ENCODE measurements at regions not wholly inside any gene's neighbourhood (a gene's known extent, or its start where the extent isn't known, plus 50 kb on each side); places are given as distances from the start of the nearest gene placed in this dataset.
"Not testable (repeated sequence)": the region's sequence is repeated elsewhere in the genome, so short reads cannot be mapped to it uniquely, and the experiment has no call there.

DNA sequence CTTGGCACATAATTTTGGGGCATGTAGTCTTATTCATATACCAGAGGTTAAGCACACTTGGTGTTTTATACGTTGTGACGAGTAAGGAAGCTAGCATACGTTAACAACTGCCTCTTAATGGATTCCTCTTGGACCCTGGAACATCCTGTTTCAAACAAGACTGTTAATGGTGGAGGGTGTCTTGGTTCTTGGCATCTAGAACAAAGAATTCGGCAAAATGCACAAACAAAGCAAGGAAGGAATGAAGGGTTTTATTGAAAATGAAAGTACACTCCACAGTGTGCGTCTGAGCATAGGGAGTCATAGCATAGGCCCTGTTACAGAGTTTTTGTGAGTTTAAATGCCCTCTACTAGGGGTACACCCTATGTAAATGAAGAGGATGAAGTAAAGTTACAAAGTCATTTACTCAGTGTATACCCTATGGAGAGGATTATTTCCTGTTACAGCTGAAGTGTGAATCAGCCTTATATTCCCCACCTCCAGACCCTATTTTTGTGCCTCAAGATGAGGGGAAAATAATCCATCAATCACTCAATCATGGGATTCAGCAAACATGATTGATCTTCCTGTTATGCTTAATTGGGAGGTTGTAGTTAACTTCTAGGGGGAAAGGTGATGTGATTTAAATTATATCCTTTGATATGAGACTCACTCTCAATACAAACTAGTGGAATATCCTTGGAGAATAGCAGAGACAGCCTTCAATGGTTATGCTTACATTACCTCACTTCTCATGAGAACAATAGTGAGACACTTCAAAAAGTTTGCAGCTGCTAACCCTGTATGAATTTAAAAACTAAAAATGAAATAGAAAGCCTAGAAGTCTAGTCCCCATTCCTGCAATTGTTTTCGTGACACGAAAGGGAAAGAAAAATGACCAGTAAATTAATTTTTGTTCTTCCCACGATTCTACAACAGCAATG lies 84.9 kb upstream of the MYO10 start:
- no peak for TF ChIP-seq POLR2A (IDR thresholded peaks at IDR 0.05; ENCODE audit: low read length)
- DNase-seq: no peak

DNA sequence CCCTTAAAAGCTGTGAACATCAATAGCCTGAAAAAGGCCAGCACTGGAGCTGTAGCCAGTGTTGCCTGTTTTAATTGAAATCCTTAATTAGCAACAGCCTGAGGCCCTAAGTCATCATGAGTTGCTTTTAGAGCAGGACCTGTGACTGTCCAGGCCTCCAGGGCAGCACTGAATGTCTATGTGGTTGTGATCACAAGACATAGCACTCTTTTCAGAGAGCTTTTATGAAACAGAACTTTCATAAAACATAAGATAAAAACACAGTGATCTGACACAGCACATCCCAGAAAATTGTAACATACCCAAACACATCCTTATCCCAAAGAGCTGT lies 85.5 kb upstream of the MYO10 start:
- TF ChIP-seq POLR2A (IDR thresholded peaks at IDR 0.05; ENCODE audit: low read length): no peak
- TF ChIP-seq GATA1 (IDR thresholded peaks at IDR 0.05; ENCODE audit: low read depth, low read length): no peak
- DNase-seq: no peak

DNA sequence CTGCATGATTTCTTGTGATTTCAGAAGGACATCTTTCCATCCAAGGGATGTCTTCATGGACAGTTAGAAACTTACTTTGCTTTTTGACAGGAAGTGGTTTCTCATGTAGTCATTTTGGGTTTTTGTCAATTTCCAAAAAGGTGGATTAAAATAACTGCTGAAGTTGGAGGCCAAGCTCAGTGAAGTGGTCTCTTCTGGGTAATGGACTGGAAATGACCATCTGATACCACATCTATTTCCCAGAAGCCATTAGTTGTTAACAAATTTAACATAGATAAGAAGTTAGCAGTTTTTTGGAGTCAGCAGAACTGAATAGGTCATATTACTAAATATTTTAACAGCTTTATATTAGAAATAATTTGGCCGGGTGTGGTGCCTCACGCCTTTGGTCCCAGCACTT lies 86.2 kb upstream of the MYO10 start:
- no peak for TF ChIP-seq POLR2A (IDR thresholded peaks at IDR 0.05; ENCODE audit: low read length)
- no peak for TF ChIP-seq GATA1 (IDR thresholded peaks at IDR 0.05; ENCODE audit: low read depth, low read length)
- DNase-seq: no peak

DNA sequence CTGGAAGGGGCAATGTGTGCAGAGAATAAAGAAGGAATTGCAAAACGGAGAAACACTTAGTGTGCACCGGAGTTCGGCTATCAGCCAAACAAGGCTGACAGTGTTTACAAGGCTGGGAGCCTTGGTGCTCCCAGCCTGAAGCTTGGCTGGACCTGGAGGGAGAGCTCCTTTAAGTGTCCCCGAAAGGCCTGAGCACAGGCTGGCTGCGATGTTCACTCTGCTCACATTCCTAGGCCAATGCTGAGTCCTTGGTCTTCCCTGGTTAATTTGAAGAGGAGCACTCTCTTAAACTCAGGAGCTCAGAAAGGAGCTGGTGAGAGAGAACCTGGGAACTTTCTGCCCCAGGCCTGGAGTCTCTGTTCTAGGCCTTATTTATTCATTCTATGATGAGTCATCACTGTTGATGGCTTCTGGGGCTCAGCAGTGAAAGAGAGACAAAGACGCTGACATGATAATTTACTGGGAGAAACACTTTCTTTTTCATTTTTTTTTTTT lies 88.6 kb upstream of the MYO10 start:
- TF ChIP-seq GATA1 (IDR thresholded peaks at IDR 0.05; ENCODE audit: low read depth, low read length) (no peak), POLR2A (IDR thresholded peaks at IDR 0.05; ENCODE audit: low read length) (no peak)
- no peak for DNase-seq

DNA sequence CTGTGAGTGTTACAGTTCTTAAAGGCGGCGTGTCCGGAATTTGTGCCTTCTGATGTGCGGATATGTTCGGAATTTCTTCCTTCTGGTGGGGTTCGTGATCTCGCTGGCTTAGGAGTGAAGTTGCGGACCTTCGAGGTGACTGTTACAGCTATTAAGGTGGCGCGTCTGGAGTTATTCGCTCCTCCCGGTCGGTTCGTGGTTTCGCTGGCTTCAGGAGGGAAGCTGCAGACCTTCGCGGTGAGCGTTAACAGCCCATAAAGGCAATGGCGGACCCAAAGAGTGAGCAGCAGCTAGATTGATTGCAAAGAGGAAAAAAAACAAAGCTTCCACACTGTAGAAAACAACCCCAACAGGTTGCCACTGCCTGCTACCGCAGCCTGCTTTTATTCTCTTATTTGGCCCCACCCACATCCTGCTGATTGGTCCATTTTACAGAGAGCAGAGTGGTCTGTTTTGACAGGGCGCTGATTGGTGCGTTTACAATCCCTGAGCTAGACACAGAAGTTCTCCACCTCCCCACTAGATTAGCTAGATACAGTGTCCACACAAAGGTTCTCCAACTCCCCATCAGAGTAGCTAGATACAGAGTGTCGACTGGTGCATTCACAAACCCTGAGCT lies 95.7 kb upstream of the MYO10 start:
- not testable (repeated sequence) for DNase-seq

DNA sequence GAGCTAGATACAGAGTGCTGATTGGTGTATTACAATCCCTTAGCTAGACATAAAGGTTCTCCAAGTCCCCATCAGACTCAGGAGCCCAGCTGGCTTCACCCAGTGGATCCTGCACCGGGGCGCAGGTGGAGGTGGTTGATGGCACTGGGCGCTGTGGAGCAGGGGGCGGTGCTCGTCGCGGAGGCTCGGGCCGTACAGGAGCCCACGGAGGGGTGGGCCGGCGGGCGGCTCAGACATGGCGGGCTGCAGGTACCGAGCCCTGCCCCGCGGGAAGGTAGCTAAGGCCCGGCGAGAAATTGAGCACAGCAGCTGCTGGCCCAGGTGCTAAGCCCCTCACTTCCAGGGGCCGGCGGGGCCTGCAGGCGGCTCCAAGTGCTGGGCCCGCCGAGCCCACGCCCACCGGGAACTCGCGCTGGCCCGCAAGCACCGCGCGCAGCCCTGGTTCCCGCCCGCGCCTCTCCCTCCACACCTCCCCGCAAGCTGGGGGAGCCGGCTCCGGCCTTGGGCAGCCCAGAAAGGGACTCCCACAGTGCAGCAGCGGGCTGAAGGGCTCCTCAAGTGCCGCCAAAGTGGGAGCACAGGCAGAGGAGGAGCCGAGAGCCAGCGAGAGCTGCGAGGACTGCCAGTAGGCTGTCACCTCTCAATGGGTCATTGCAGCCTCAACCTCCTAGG lies 96.4 kb upstream of the MYO10 start:
- DNase-seq: not testable (repeated sequence)

DNA sequence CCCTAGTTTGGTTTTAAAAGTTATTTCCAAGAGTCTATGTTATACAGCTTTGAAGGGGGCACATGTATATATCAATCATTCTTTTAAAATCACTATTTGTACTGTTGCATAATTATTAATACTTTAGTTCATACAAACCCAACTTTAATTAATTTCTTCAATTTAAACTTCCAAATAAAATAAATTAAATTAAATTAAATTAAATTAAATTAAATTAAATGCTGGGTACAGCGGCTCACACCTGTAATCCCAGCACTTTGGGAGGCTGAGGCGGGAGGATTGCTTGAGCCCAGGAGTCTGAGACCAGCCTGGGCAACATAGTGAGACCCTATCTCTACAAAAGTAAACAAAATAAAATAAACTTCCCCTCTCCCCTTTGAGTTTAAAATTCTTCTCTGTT lies 98.9 kb upstream of the MYO10 start:
- not testable (repeated sequence) for DNase-seq

DNA sequence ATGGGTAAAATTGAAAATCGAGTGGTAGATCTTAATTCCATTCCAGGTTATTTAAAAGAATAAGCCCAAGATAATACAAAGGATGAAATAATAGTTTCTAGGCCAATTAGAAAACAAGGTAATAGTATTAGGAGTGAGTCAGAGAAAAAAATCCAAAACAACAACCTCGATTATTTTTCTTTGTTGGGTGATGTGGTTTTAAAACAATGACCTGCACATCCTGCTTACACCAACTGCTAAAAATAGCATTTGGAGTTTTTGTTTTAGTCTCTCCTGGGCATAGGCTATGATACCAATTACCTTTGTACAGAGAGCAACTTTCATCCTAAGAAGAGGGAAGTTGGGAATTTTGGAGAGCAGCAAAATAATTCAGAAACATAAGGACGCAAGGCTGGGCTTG lies 101.7 kb upstream of the MYO10 start:
- DNase-seq: no peak
- TF ChIP-seq GATA1 (IDR thresholded peaks at IDR 0.05; ENCODE audit: low read depth, low read length) (no peak), POLR2A (IDR thresholded peaks at IDR 0.05; ENCODE audit: low read length) (no peak)

DNA sequence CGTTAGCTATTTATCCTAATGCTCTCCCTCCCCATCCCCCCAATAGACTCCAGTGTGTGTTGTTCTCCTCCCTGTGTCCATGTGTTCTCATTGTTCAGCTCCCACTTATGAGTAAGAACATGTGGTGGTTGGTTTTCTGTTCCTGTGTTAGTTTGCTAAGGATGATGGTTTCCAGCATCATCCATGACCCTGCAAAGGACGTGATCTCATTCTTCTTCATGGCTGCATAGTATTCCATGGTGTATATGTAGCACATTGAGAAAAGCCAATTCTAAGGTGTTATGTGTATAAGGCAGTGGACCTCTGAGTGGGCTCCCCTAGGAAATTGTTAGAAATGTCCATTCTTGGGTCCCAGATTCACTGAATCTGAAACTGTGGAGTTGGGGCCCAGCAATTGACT lies 103.1 kb upstream of the MYO10 start:
- TF ChIP-seq POLR2A (IDR thresholded peaks at IDR 0.05; ENCODE audit: low read length) (no peak), GATA1 (IDR thresholded peaks at IDR 0.05; ENCODE audit: low read depth, low read length) (no peak)
- DNase-seq: no peak

DNA sequence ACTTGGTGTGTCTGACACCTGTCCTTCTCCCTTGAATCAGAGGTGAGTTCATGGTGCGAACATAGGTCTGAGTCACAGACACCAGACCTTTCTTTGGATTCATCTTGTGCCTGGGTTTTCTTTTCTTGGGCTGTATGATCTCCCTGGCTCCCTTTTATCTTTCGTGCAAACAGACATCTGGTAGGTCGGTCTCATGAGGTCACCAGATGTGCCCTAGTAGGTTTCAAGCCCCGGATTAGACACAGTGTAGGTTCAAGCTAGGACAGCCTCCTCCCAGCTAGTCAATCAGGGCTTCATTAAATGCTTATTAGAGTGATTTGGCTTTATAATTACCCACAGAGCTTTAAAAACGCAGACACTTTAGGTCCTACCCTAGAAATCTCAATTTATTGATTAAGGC lies 106.0 kb upstream of the MYO10 start:
- TF ChIP-seq POLR2A (IDR thresholded peaks at IDR 0.05; ENCODE audit: low read length) (no peak), GATA1 (IDR thresholded peaks at IDR 0.05; ENCODE audit: low read depth, low read length) (no peak)
- DNase-seq: no peak

DNA sequence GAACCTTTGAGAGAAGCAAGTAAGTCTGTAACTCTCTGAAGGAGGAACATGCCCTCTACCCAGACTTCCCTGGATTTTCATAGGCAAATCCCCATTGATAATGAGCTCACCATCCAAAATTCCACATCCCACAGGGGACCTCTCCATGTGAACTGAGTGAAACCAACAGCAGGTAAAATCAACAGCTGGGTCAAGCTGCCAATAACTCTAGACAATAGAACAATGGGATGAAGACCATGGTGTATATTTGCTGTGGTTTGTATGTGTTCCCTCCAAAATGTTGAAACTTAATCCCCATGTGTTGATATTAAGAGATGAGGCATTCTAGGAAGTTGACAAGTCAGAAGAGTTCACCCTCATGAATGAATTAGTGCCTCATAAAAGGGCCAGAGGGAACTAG lies 110.2 kb upstream of the MYO10 start:
- no peak for TF ChIP-seq GATA1 (IDR thresholded peaks at IDR 0.05; ENCODE audit: low read depth, low read length)
- TF ChIP-seq POLR2A (IDR thresholded peaks at IDR 0.05; ENCODE audit: low read length): no peak

DNA sequence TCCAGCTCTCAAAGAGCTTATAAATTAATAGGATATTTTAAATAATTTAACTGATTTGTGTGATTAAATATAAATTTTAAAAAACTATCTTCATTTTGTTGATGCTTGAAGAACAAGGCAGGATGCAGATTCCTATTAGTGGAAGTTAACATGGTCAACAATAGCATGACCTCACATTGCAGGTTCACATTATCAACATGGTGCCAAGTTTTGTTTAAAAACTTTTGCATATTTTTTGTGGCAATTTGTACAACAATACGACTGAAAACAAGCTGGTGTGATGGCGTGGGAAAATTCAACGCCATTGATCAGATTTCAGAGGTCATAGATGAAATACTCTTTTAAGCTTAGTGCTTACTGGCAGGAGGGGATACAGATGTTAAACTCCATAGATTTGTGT lies 114.1 kb upstream of the MYO10 start:
- DNase-seq: no peak
- TF ChIP-seq GATA1 (IDR thresholded peaks at IDR 0.05; ENCODE audit: low read depth, low read length) (no peak), POLR2A (IDR thresholded peaks at IDR 0.05; ENCODE audit: low read length) (no peak)

More for the DNA sequence above, 110.2 kb upstream of the MYO10 start:
- no peak for DNase-seq

DNA sequence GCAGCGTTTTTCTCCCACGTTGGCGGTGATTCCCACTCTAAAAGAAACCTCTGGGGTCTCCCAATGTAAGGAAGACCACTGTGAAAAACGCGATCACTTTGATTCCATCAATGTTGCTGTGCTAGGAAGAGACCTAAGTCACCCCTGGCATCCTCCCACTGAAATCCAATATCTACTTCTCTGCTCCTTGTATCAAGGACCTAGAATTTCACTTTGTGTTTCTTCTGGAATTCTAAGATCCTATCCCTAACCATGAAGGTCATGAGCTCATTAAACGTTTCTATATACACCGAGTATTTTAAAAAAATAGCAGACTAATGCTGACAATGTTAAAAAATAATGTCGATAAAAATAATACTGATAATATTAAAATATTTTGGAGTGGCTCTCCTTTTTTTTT lies 118.8 kb upstream of the MYO10 start:
- TF ChIP-seq GATA1 (IDR thresholded peaks at IDR 0.05; ENCODE audit: low read depth, low read length): no peak
- no peak for TF ChIP-seq POLR2A (IDR thresholded peaks at IDR 0.05; ENCODE audit: low read length)
- DNase-seq: no peak

DNA sequence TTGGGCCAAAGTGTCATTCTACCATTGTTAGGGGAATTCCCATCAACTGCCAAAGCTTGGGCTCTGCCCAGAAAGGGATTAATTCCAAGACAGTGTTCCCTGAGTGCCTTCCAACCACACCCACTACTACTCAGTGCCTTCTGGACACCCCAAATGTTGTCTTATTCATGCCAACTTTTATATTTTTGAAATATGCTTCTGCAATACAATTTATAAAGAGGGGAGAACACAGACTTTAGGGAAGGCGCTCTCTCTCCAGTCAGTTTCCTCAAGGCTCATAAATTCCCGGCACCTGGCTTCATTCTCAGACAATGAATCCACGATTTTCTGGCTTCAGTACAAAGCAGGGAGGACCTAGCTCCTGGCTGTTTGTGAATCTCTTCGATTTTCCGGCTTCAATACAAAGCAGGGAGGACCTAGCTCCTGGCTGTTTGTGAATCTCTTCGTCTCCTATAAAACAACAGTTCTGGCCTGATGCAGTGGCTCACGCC lies 120.1 kb upstream of the MYO10 start:
- TF ChIP-seq GATA1 (IDR thresholded peaks at IDR 0.05; ENCODE audit: low read depth, low read length) (no peak), POLR2A (IDR thresholded peaks at IDR 0.05; ENCODE audit: low read length) (no peak)

DNA sequence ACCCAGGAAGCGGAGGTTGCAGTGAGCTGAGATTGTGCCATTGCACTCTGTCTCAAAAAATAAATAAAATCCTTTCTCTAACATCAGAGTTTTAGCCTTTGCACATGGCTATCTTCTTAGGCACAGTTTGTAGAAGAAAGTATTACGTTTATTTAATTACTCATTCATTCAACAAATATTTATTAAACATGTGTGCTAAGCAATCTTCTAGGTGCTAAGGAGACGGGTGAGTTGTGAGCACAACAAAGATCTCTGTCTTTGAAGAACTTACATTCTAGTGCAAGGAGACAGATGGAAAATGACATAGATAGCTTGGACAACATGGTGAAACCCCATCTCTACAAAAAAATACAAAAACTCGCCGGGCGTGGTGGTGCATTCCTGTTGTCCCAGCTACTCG lies 122.3 kb upstream of the MYO10 start:
- TF ChIP-seq GATA1 (IDR thresholded peaks at IDR 0.05; ENCODE audit: low read depth, low read length) (no peak), POLR2A (IDR thresholded peaks at IDR 0.05; ENCODE audit: low read length) (no peak)
- no peak for DNase-seq

More for the DNA sequence above, 120.1 kb upstream of the MYO10 start:
- DNase-seq: no peak

All from erythroblast (primary cell).